Ovary (tissue), 7 donors: ENCODE measurements at regions not wholly inside any gene's neighbourhood (a gene's known extent, or its start where the extent isn't known, plus 50 kb on each side); places are given as distances from the start of the nearest gene placed in this dataset.

ENCODE experiments used
- DNase-seq, 5 donors: peaks; one replicate each; pipeline ENCODE4 v3.0.0-alpha.2; 2019 to 2020
- H3K27ac ChIP-seq, 2 donors: fragments of 200-600 bp; one replicate each; pipeline versions ENCODE4 v1.5.1 to v1.8.0; 2019 to 2022
- H3K27me3 ChIP-seq: fragments of 200-600 bp; one replicate; pipeline ENCODE4 v1.8.0; 2022
- H3K36me3 ChIP-seq: fragments of 200-600 bp; sonication (generic); one replicate; pipeline ENCODE4 v1.5.1; 2019
- H3K4me1 ChIP-seq: one replicate; pipeline ENCODE4 v1.8.1; 2013; ENCODE audit warnings: mild to moderate bottlenecking, moderate library complexity; ENCODE audit not compliant: insufficient read depth
- H3K4me3 ChIP-seq: fragments of 200-600 bp; sonication (generic); one replicate; pipeline ENCODE4 v1.5.1; 2017
- H3K9me3 ChIP-seq, 2 donors: fragments of 200-600 bp in 1 of 2; sonication (generic) in 1 of 2; one replicate each; pipeline versions ENCODE4 v1.5.1 to v1.8.1; 2013 to 2019; ENCODE audit warnings: mild to moderate bottlenecking in 1 of 2, moderate library complexity in 1 of 2
- CTCF ChIP-seq, 3 donors: fragments of 450-650 bp in 2 of 3; fragments of 200-600 bp in 1 of 3; IDR thresholded peaks; one replicate each; pipeline versions ENCODE4 v1.5.1 to v1.8.0; 2016 to 2022; ENCODE audit warnings: antibody characterized with exemption in 3 of 3, mild to moderate bottlenecking in 1 of 3
- EP300 ChIP-seq: sonication (generic); formaldehyde crosslinking; IDR thresholded peaks from one replicate; pipeline ENCODE4 v1.6.1; 2017; ENCODE audit warnings: antibody characterized with exemption
- POLR2A ChIP-seq: fragments of 450-650 bp; IDR thresholded peaks from one replicate; pipeline ENCODE4 v1.6.1; 2017; ENCODE audit warnings: antibody characterized with exemption, mild to moderate bottlenecking, moderate library complexity
- WGBS, 3 donors: extraction: QIAGEN DNeasy Blood & Tissue Kit in 1 of 3; methylation state at CpG; one replicate each; pipeline versions ENCODE4 v1.1.5 to v1.1.7; 2013 to 2017; 5-methylcytosine and 5-hydroxymethylcytosine counted together
- intact Hi-C, 4 donors: fragments of 100-400 bp; cut with DNase I; formaldehyde crosslinking; loops; one replicate each; pipeline versions ENCODE4 v1.11.0 to v1.15.1; 2022 to 2023
- donor health status: DM: no; HTN: no; CAD: no; lungs with moderate emphysema.
- donor health status: DM: no; HTN: no; CAD: no.
- donor health status: Bipolar disorder and iron deficiency.
- donor health status: DM: no; HTN: no; CAD: no.
- donor health status: DM: yes; HTN: yes; CAD: no.

GRCh38 chr5:35442885-35443639 is 174.6 kb upstream of the SPEF2 start:
- no peaks in the 10 kb centered on the region for H3K27me3 ChIP-seq
- H3K9me3 ChIP-seq, result no peaks in the 10 kb centered on the region
- no peak for TF ChIP-seq EP300
- no peak for TF ChIP-seq POLR2A
- TF ChIP-seq CTCF (IDR thresholded peaks at IDR 0.05), result no peak
- intact Hi-C loops, result no loop called here
- WGBS, 3 donors, result 62 to 74% (median 65%) methylated on average over 4 of the region's 4 CpGs
- H3K4me1 ChIP-seq, result no peaks in the 10 kb centered on the region
- H3K27ac ChIP-seq, result no peak overlapping the region
- H3K4me3 ChIP-seq, result no peak overlapping the region
- no peaks in the 10 kb centered on the region for H3K36me3 ChIP-seq
- no peak for DNase-seq

GRCh38 chr5:35440409-35440808 is 177.3 kb upstream of the SPEF2 start:
- H3K27me3 ChIP-seq, result no peaks in the 10 kb centered on the region
- DNase-seq, result no peak
- no peaks in the 10 kb centered on the region for H3K36me3 ChIP-seq
- H3K4me1 ChIP-seq, result no peaks in the 10 kb centered on the region
- no peak overlapping the region for H3K27ac ChIP-seq
- TF ChIP-seq POLR2A (no peak), EP300 (no peak), CTCF (IDR thresholded peaks at IDR 0.05) (no peak)
- no peak overlapping the region for H3K4me3 ChIP-seq
- intact Hi-C loops, result no loop called here
- WGBS, 3 donors, result 90 to 95% (median 93%) methylated on average over 2 of the region's 2 CpGs
- H3K9me3 ChIP-seq, result no peaks in the 10 kb centered on the region

- H3K9me3 ChIP-seq, result no peaks in the 10 kb centered on the region
- WGBS, 3 donors, result 76 to 80% (median 79%) methylated on average over 2 of the region's 2 CpGs
- intact Hi-C loops, result no loop called here
- no peak overlapping the region for H3K27ac ChIP-seq
- no peak overlapping the region for H3K4me3 ChIP-seq
- TF ChIP-seq EP300 (no peak), CTCF (IDR thresholded peaks at IDR 0.05) (no peak), POLR2A (no peak)
- DNase-seq, result no peak
- no peaks in the 10 kb centered on the region for H3K36me3 ChIP-seq
- no peaks in the 10 kb centered on the region for H3K4me1 ChIP-seq
- H3K27me3 ChIP-seq, result no peaks in the 10 kb centered on the region
These were observed 178.9 kb upstream of the SPEF2 start for GRCh38 chr5:35438786-35439185.

- no peak for TF ChIP-seq CTCF (IDR thresholded peaks at IDR 0.05)
- no peak for TF ChIP-seq POLR2A
- TF ChIP-seq EP300, result no peak
- no peaks in the 10 kb centered on the region for H3K4me1 ChIP-seq
- H3K36me3 ChIP-seq, result no peaks in the 10 kb centered on the region
- no peak for DNase-seq
- 80 to 84% (median 84%) methylated on average over 1 of the region's 1 CpG for WGBS, 3 donors
- intact Hi-C loops, result no loop called here
- no peaks in the 10 kb centered on the region for H3K9me3 ChIP-seq
- no peak overlapping the region for H3K27ac ChIP-seq
- no peak overlapping the region for H3K4me3 ChIP-seq
- H3K27me3 ChIP-seq, result no peaks in the 10 kb centered on the region
These were observed 179.4 kb upstream of the SPEF2 start for GRCh38 chr5:35438288-35438687.
